Ovary (tissue), 7 donors: ENCODE measurements at regions not wholly inside any gene's neighbourhood (a gene's known extent, or its start where the extent isn't known, plus 50 kb on each side); places are given as distances from the start of the nearest gene placed in this dataset.

Source experiments
- DNase-seq, 5 donors: peaks; one replicate each; pipeline ENCODE4 v3.0.0-alpha.2; 2019 to 2020
- H3K27ac ChIP-seq, 2 donors: fragments of 200-600 bp; one replicate each; pipeline versions ENCODE4 v1.5.1 to v1.8.0; 2019 to 2022
- H3K27me3 ChIP-seq: fragments of 200-600 bp; one replicate; pipeline ENCODE4 v1.8.0; 2022
- H3K36me3 ChIP-seq: fragments of 200-600 bp; sonication (generic); one replicate; pipeline ENCODE4 v1.5.1; 2019
- H3K4me1 ChIP-seq: one replicate; pipeline ENCODE4 v1.8.1; 2013; ENCODE audit warnings: mild to moderate bottlenecking, moderate library complexity; ENCODE audit not compliant: insufficient read depth
- H3K4me3 ChIP-seq: fragments of 200-600 bp; sonication (generic); one replicate; pipeline ENCODE4 v1.5.1; 2017
- H3K9me3 ChIP-seq, 2 donors: fragments of 200-600 bp in 1 of 2; sonication (generic) in 1 of 2; one replicate each; pipeline versions ENCODE4 v1.5.1 to v1.8.1; 2013 to 2019; ENCODE audit warnings: mild to moderate bottlenecking in 1 of 2, moderate library complexity in 1 of 2
- EP300 ChIP-seq: sonication (generic); formaldehyde crosslinking; IDR thresholded peaks from one replicate; pipeline ENCODE4 v1.6.1; 2017; ENCODE audit warnings: antibody characterized with exemption
- POLR2A ChIP-seq: fragments of 450-650 bp; IDR thresholded peaks from one replicate; pipeline ENCODE4 v1.6.1; 2017; ENCODE audit warnings: antibody characterized with exemption, mild to moderate bottlenecking, moderate library complexity
- WGBS, 3 donors: extraction: QIAGEN DNeasy Blood & Tissue Kit in 1 of 3; methylation state at CpG; one replicate each; pipeline versions ENCODE4 v1.1.5 to v1.1.7; 2013 to 2017; 5-methylcytosine and 5-hydroxymethylcytosine counted together
- intact Hi-C, 4 donors: fragments of 100-400 bp; cut with DNase I; formaldehyde crosslinking; loops; one replicate each; pipeline versions ENCODE4 v1.11.0 to v1.15.1; 2022 to 2023
- TF ChIP-seq, protein P1 (sequence below), 3 donors: fragments of 450-650 bp in 2 of 3; fragments of 200-600 bp in 1 of 3; IDR thresholded peaks; one replicate each; pipeline versions ENCODE4 v1.5.1 to v1.8.0; 2016 to 2022; ENCODE audit warnings: antibody characterized with exemption in 3 of 3, mild to moderate bottlenecking in 1 of 3
- donor health status: DM: no; HTN: no; CAD: no; lungs with moderate emphysema.
- donor health status: DM: no; HTN: no; CAD: no.
- donor health status: Bipolar disorder and iron deficiency.
- donor health status: DM: no; HTN: no; CAD: no.
- donor health status: DM: yes; HTN: yes; CAD: no.

- no peaks in the 10 kb centered on the region for H3K36me3 ChIP-seq
- intact Hi-C loops: no loop called here
- TF ChIP-seq POLR2A (no peak), EP300 (no peak)
- TF ChIP-seq, protein P1, sequence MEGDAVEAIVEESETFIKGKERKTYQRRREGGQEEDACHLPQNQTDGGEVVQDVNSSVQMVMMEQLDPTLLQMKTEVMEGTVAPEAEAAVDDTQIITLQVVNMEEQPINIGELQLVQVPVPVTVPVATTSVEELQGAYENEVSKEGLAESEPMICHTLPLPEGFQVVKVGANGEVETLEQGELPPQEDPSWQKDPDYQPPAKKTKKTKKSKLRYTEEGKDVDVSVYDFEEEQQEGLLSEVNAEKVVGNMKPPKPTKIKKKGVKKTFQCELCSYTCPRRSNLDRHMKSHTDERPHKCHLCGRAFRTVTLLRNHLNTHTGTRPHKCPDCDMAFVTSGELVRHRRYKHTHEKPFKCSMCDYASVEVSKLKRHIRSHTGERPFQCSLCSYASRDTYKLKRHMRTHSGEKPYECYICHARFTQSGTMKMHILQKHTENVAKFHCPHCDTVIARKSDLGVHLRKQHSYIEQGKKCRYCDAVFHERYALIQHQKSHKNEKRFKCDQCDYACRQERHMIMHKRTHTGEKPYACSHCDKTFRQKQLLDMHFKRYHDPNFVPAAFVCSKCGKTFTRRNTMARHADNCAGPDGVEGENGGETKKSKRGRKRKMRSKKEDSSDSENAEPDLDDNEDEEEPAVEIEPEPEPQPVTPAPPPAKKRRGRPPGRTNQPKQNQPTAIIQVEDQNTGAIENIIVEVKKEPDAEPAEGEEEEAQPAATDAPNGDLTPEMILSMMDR (IDR thresholded peaks at IDR 0.05): no peak
Observed at GRCh38 chr5:107303171-107303968, 367.4 kb downstream of the EFNA5 start.

DNA sequence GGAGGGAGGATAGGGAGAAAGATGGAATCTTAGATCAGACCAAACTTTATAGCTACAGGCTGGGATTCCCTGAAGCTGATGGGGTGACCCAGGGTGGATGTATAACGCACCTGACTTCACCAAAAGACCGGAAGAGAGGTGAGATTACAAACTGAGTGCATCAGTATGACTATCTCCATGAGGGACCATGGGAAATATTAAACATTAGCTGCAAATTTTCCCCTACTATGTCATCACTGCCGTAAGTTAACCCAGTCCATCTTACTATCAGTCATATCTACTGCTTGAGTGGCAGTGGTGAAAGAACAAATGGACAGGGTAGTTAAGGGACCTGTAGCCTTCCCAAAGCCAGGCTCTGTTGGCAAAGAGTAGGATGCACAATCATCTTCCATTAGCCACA lies 368.3 kb downstream of the EFNA5 start:
- no peak overlapping the region for H3K27ac ChIP-seq
- intact Hi-C loops: no loop called here
- H3K4me3 ChIP-seq: no peak overlapping the region
- no peak for DNase-seq
- H3K4me1 ChIP-seq: no peaks in the 10 kb centered on the region
- no peaks in the 10 kb centered on the region for H3K36me3 ChIP-seq
- TF ChIP-seq EP300 (no peak), POLR2A (no peak)
- no peaks in the 10 kb centered on the region for H3K27me3 ChIP-seq
- 94 to 99% (median 97%) methylated on average over 3 of the region's 3 CpGs for WGBS, 3 donors
- H3K9me3 ChIP-seq: no peaks in the 10 kb centered on the region

More at GRCh38 chr5:107303171-107303968, 367.4 kb downstream of the EFNA5 start:
- Histone ChIP-seq H3K27ac (no peak overlapping the region), H3K27me3 (no peaks in the 10 kb centered on the region), H3K4me3 (no peak overlapping the region), H3K4me1 (no peaks in the 10 kb centered on the region), H3K9me3 (no peaks in the 10 kb centered on the region)
- 92 to 100% (median 95%) methylated on average over 1 of the region's 1 CpG for WGBS, 3 donors
- no peak for DNase-seq

- TF ChIP-seq POLR2A: no peak
- TF ChIP-seq EP300: no peak
- TF ChIP-seq, protein P1 (IDR thresholded peaks at IDR 0.05): no peak
- Histone ChIP-seq H3K9me3 (no peaks in the 10 kb centered on the region), H3K36me3 (no peaks in the 10 kb centered on the region), H3K27ac (no peak overlapping the region), H3K4me3 (no peak overlapping the region), H3K27me3 (no peaks in the 10 kb centered on the region), H3K4me1 (no peaks in the 10 kb centered on the region)
- no peak for DNase-seq
- WGBS, 3 donors: 89 to 96% (median 96%) methylated on average over 3 of the region's 3 CpGs
- intact Hi-C loops: no loop called here
Observed at GRCh38 chr5:107301999-107302398, 368.7 kb downstream of the EFNA5 start.

- Histone ChIP-seq H3K27ac (no peak overlapping the region), H3K9me3 (no peaks in the 10 kb centered on the region), H3K36me3 (no peaks in the 10 kb centered on the region), H3K27me3 (no peaks in the 10 kb centered on the region), H3K4me1 (no peaks in the 10 kb centered on the region), H3K4me3 (no peak overlapping the region)
- intact Hi-C loops: no loop called here
- WGBS, 3 donors: 60 to 64% (median 60%) methylated on average over 5 of the region's 5 CpGs
- no peak for DNase-seq
- TF ChIP-seq EP300: no peak
Observed at GRCh38 chr5:107300721-107301327, 369.9 kb downstream of the EFNA5 start.

- no peak for DNase-seq
- Histone ChIP-seq H3K4me3 (no peak overlapping the region), H3K27me3 (no peaks in the 10 kb centered on the region), H3K9me3 (no peaks in the 10 kb centered on the region), H3K4me1 (peaks cover 3% of the 10 kb centered on the region), H3K36me3 (no peaks in the 10 kb centered on the region), H3K27ac (no peak overlapping the region)
- intact Hi-C loops: no loop called here
- TF ChIP-seq, protein P1 (IDR thresholded peaks at IDR 0.05): no peak
- TF ChIP-seq POLR2A: no peak
- TF ChIP-seq EP300: no peak
- WGBS, 3 donors: 69 to 81% (median 72%) methylated on average over 2 of the region's 2 CpGs
Observed at GRCh38 chr5:107296572-107296971, 374.2 kb downstream of the EFNA5 start.
